ENCODE measurements at regions not wholly inside any gene's neighbourhood (a gene's known extent, or its start where the extent isn't known, plus 50 kb on each side); places are given as distances from the start of the nearest gene placed in this dataset.

- no peak for TF ChIP-seq CTCF (IDR thresholded peaks at IDR 0.05)
- no peak for TF ChIP-seq POLR2A (IDR thresholded peaks at IDR 0.05)
These were observed 209.2 kb downstream of the KCTD12 start for GRCh38 chr13:76677043-76677442.
